Amniotic epithelial cell (primary cell): ENCODE measurements at regions not wholly inside any gene's neighbourhood (a gene's known extent, or its start where the extent isn't known, plus 50 kb on each side); places are given as distances from the start of the nearest gene placed in this dataset.

Experiments
- DNase-seq: peaks from one replicate; pipeline ENCODE4 v3.0.0-alpha.2; 2010; ENCODE audit warnings: low read depth

GRCh38 chr3:117719316-117719926, 1009.8 kb downstream of the TUSC7 start:
- peak; percentile 12 for DNase-seq

- no peak for DNase-seq
Observed at GRCh38 chr3:117721866-117722265, 1012.3 kb downstream of the TUSC7 start.

- no peak for DNase-seq
Observed at GRCh38 chr3:117722856-117723255, 1013.3 kb downstream of the TUSC7 start.

DNA sequence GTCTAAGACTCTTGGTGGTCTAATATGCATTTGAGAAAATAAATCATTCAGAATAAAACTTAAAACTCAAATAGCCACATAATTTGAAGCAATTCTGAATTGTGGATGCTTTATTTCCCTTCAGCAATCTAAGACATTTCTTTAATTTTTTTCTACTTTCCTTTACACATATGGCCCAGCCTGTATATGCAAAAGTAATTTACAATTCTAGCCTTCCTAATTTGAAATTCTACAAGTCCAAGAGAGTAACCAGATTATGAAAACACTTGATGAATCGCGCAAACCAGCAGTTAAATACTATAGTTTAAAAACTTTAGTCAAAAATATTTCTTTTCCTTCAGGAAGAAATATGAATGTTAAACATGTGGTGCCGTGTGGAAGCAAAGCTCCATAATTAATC, 1014.2 kb downstream of the TUSC7 start:
- DNase-seq: no peak

GRCh38 chr3:117725314-117725713, 1015.7 kb downstream of the TUSC7 start:
- no peak for DNase-seq

- no peak for DNase-seq
Observed at GRCh38 chr3:117726776-117727175, 1017.2 kb downstream of the TUSC7 start.

DNA sequence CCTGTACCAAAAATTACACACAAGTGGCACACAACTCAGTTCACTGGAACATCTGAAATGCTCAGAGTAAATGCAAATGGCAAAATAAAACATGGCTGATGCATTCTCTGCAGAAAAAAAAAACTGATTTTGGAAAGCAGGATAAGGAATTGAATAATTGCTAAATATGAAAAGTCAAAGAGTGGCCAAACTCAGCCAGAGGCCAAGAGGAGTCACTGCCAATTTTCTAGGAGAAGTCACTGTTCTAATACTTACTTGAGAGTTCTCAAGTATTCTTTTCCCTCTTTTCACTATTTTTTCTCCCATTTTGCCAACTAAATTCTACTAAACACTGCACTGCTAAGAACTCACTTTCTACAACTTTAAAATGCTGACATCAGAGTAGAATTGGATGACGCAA, 1018.6 kb downstream of the TUSC7 start:
- no peak for DNase-seq

DNA sequence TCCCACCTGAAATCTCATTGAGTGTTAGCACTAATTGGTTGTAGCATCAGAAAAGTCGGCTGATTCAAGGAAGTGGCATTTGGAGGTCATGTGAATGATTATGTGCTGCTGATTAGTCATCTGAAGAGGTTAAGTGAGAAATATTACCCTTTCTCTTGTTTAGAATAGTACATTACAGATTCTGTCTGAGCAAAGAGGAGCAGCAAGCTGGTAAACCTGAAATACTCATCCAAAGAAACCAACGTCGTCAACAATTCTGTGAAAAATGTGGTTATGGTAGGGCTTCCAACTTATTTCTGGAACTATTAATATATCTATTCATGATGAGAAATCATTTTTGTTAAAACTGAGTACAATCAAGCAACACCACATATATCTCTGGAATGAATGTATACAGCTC, 1024.9 kb downstream of the TUSC7 start:
- DNase-seq: no peak

GRCh38 chr3:117735481-117736101, 1026.0 kb downstream of the TUSC7 start:
- no peak for DNase-seq

DNA sequence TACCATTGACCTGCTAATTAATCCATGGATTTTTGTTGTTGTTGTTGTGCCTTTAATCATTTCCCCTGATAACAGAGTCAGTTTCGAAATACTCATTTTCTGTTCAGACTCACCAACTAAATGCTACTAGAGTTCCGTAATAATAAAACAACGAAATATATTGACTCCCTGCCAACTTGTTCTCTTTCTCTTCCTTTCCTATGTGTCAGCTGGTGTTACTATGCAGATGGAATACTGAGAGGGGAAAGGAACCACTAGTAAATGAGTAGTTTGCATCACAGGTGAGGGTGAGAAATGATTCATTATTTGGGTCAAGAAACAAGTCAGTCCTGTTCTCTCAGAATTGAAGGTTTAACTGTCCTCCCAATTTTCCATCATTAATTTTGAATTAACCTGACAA, 1027.3 kb downstream of the TUSC7 start:
- no peak for DNase-seq

GRCh38 chr3:117743993-117744392, 1034.4 kb downstream of the TUSC7 start:
- DNase-seq: no peak

- DNase-seq: no peak
Observed at GRCh38 chr3:117744935-117745334, 1035.4 kb downstream of the TUSC7 start.

- DNase-seq: no peak
Observed at GRCh38 chr3:117745516-117745915, 1035.9 kb downstream of the TUSC7 start.

DNA sequence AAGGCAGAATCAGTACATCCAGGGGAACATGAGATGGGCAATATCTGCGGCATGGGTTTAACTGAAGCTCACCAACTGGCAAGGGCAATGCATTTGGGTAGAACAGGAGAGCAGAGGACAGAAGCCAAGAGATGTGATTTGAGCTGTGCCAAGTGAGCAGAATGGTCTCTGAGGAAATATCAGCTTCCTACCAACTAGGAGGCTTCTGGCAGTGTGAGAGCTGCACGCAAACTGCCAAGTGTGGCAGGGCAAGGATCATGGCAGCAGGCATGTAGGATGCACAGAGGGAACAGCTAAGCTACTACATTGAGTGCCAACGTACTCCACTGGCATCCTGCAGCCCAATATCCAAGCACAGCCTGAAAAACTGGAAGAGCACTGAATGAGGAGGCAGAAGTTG, 1036.5 kb downstream of the TUSC7 start:
- DNase-seq: no peak

DNA sequence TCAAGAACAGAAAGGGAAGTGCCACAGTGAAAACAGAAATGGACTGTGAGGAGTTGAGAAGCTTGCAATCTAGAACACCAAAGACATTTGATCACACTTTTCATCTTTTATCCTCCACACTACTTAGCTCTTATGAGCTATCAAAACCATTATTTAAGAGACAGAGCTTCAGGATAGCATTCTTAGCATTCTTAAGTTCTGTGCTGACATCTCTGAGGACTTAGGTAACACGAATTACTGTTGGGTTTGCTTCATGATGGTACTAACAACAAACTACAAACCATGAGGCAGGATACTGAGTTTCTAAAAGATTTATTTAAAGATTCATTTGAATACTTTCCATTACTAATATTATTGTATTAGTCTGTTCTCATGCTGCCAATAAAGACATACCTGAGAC, 1038.6 kb downstream of the TUSC7 start:
- no peak for DNase-seq

- no peak for DNase-seq
Observed at GRCh38 chr3:117750674-117751269, 1041.2 kb downstream of the TUSC7 start.

GRCh38 chr3:117751651-117752050, 1042.1 kb downstream of the TUSC7 start:
- DNase-seq: no peak

DNA sequence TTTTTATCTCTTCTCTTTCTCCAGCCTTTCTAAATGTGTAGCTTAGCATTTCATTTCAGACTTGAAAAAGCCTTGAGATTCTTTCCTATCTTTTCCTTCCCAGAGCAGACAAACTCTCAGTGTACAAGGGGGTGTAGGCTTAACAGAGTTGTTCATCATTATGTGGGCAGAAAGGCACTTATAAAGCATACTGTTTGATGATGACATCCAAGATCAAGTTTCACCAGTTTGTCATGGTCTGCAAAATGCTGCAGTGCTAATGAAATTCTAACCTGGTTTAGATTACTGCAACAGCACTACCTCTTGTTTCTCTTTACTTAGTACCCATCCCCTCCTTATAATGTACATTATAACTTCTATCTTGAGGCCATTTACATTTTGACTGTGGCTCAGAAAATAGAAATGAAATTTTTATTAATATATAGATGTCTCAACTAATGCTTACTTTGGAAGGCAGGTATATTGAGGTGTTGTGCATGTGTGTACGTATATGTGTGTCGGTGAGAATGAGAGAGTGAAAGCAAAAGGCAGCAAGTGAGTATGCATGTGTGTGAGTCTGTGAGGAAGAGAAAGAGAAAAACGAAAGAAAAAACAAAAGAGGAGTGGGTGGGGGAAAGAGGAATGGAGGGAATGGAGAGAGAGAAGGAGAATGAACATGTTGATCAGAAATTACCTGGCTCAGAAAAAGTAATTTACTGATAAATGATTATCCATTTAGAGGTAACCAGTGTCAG, 1043.6 kb downstream of the TUSC7 start:
- DNase-seq: peak; percentile 0

DNA sequence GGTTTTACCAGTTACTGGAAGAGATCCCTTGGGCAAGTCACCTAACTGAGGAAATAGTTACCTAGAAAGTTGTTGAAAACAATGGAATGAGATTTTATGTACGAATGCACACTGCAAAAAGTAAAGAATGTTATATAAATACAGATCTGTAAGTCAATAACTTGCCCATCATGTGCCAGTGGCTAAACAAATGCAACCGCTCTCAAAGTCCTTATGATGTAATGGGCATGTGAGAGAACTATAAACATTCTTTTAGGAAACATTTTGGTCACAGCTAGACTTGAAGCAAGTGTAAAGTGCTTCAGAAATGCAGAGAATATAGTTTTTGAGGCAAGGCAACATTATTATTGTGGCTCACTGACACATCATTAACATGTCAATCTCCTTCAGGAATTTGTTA, 1044.5 kb downstream of the TUSC7 start:
- DNase-seq: no peak

DNA sequence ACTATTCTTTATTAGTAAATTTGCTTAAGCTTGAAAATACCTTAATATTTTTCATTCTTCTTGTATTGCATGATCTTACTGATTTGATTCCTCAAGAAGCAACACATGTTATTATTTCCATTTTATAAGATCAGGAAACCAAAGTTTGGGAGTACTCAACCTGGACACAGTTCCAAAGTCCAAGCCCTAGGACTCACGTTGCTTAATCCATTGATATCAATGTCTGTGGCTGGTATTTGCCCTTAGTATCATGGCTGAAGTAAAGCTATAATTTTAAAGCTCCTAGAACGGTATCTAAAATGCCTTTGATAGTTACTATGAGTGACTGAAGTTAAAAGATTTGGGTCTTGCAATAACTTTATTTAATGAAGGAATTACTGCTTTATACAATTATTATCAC, 1045.3 kb downstream of the TUSC7 start:
- DNase-seq: no peak

DNA sequence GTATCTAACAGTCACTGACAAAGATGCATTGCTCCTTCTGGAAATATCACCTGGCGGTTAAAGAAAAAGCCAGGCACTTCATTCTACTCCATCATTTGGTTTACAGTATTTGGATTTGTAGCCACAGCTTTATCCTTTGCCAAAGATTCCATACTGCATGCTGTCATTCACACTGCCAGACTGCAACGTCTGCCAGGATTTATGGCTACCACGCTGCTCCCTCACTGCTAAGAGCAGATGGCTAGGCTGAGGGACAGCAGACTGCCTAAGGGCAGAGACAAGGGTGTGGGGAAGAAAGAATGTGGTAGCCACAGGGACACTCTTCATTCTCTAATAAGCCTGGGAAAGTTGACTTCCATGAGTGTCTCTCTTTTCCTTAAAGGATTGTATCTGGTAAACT, 1047.0 kb downstream of the TUSC7 start:
- DNase-seq: no peak

DNA sequence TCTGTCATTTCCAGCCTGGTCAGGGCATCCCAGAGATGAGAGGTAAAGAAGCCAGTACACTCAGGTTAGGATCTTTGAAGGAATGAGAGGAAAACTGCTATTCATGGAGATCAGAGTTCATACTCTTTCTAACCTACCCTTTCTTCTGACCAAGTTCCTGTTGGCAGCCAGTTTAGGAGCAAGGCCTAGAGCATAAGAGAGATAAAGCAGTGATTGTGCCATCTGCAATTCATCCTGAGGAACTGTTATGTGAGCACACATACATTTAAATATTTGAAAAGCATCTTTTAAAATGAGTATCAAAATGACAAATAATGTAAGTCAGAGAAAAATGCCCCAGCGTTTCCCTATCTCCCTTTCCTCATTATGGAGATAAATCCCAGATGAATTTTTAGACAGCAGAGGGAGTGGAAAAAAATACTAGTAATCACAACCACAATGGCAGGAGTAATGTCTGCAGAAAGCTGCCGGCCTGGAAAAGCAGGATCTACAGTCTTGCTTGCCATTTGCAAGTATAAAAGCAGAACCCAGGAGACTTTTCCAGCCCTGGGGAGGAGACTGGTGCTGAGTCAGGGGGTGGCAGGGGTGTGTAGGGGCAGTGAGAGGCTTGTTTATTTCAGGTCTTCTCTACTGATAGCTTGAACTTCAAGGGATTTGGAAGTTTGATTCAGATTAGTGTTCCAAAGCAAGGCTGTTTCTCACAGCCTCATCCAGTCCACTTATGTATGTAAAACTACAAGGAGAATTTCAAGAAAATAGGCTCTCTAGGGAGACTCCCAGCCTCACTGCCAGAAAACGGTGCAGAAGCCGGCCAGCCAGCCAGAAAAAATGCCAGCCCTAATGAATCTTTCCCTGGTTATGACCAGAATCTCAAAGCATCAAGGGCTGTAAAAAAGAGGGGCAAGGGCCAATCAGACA, 1052.4 kb downstream of the TUSC7 start:
- DNase-seq: no peak
